VCaP (cell line): ENCODE measurements at regions not wholly inside any gene's neighbourhood (a gene's known extent, or its start where the extent isn't known, plus 50 kb on each side); places are given as distances from the start of the nearest gene placed in this dataset.

Experiments
- H3K27ac ChIP-seq: fragments of 450-650 bp; 2 replicates; pipeline ENCODE4 v1.5.1; 2017
- CTCF ChIP-seq: fragments of 450-650 bp; conservative IDR thresholded peaks from 2 replicates; pipeline ENCODE4 v1.5.1; 2017; ENCODE audit warnings: mild to moderate bottlenecking, moderate library complexity

GRCh38 chr7:46205478-46205877 is 284.4 kb upstream of the IGFBP3 start:
- TF ChIP-seq CTCF: no peak
- no peak overlapping the region for H3K27ac ChIP-seq

GRCh38 chr7:46203926-46204325 is 282.9 kb upstream of the IGFBP3 start:
- no peak for TF ChIP-seq CTCF
- no peak overlapping the region for H3K27ac ChIP-seq

GRCh38 chr7:46202379-46202778 is 281.3 kb upstream of the IGFBP3 start:
- no peak overlapping the region for H3K27ac ChIP-seq
- TF ChIP-seq CTCF: no peak

GRCh38 chr7:46201961-46202360 is 280.9 kb upstream of the IGFBP3 start:
- TF ChIP-seq CTCF: no peak
- H3K27ac ChIP-seq: no peak overlapping the region

- H3K27ac ChIP-seq: no peak overlapping the region
- TF ChIP-seq CTCF: no peak
Measured at GRCh38 chr7:46198701-46199100, 277.6 kb upstream of the IGFBP3 start.

GRCh38 chr7:46197785-46198540 is 276.9 kb upstream of the IGFBP3 start:
- TF ChIP-seq CTCF: no peak

GRCh38 chr7:46195934-46196333 is 274.9 kb upstream of the IGFBP3 start:
- no peak overlapping the region for H3K27ac ChIP-seq
- no peak for TF ChIP-seq CTCF

More at GRCh38 chr7:46197785-46198540, 276.9 kb upstream of the IGFBP3 start:
- H3K27ac ChIP-seq: no peak overlapping the region
